Keratinocyte (primary cell): ENCODE measurements at regions not wholly inside any gene's neighbourhood (a gene's known extent, or its start where the extent isn't known, plus 50 kb on each side); places are given as distances from the start of the nearest gene placed in this dataset.

Source experiments
- DNase-seq: peaks from one replicate; pipeline ENCODE4 v3.0.0-alpha.2; 2011; ENCODE audit warnings: low read depth, missing footprints, low spot score
- FAIRE-seq: peaks from 2 replicates; lab custom pipeline; 2011; peaks lifted over from hg19 to GRCh38; lab: Jason Lieb, UNC
- H2AFZ ChIP-seq: 2 replicates; pipeline ENCODE4 v1.6.0; 2012; ENCODE audit warnings: low read length, control low read depth, inconsistent platforms; ENCODE audit not compliant: control insufficient read depth
- H3K27ac ChIP-seq: 2 replicates; pipeline ENCODE4 v1.5.1; 2011; ENCODE audit warnings: low read length; ENCODE audit not compliant: control insufficient read depth, insufficient read depth
- H3K27me3 ChIP-seq: 3 replicates; pipeline ENCODE4 v1.6.0; 2011; ENCODE audit warnings: low read length; ENCODE audit not compliant: control insufficient read depth, insufficient read depth; ENCODE audit errors: extremely low read depth
- H3K36me3 ChIP-seq, 2 experiments: 2 replicates in 1 of 2; 3 replicates in 1 of 2; pipeline ENCODE4 v1.5.1; 2011; ENCODE audit warnings: low read length in 2 of 2, mild to moderate bottlenecking in 1 of 2; ENCODE audit not compliant: control insufficient read depth in 2 of 2, insufficient read depth in 2 of 2; ENCODE audit errors: extremely low read depth in 1 of 2
- H3K4me1 ChIP-seq: 3 replicates; pipeline ENCODE4 v1.5.1; 2011; ENCODE audit warnings: low read length; ENCODE audit not compliant: control insufficient read depth, insufficient read depth; ENCODE audit errors: extremely low read depth
- H3K4me2 ChIP-seq: 3 replicates; pipeline ENCODE4 v1.6.0; 2011; ENCODE audit warnings: low read depth, low read length; ENCODE audit not compliant: control insufficient read depth, insufficient read depth; ENCODE audit errors: extremely low read depth
- H3K4me3 ChIP-seq, 3 experiments: fragments of 200-600 bp in 1 of 3; sonication (generic) in 1 of 3; 2 replicates in 2 of 3; 3 replicates in 1 of 3; pipeline ENCODE4 v1.5.1; 2011 to 2016; ENCODE audit warnings: low read length in 3 of 3, mild to moderate bottlenecking in 3 of 3, control low read depth in 2 of 3, inconsistent platforms in 1 of 3, low read depth in 1 of 3, mixed read lengths in 1 of 3, mixed run types in 1 of 3, moderate library complexity in 1 of 3; ENCODE audit not compliant: control insufficient read depth in 2 of 3, insufficient read depth in 2 of 3; ENCODE audit errors: extremely low read depth in 1 of 3
- H3K79me2 ChIP-seq: 2 replicates; pipeline ENCODE4 v1.6.0; 2012; ENCODE audit warnings: low read length; ENCODE audit not compliant: control insufficient read depth, insufficient read depth
- H3K9ac ChIP-seq: 3 replicates; pipeline ENCODE4 v1.6.0; 2011; ENCODE audit warnings: low read length; ENCODE audit not compliant: control insufficient read depth, insufficient read depth; ENCODE audit errors: extremely low read depth
- H3K9me1 ChIP-seq: 3 replicates; pipeline ENCODE4 v1.6.0; 2011; ENCODE audit warnings: low read length; ENCODE audit not compliant: control insufficient read depth, insufficient read depth; ENCODE audit errors: extremely low read depth
- H3K9me3 ChIP-seq: 2 replicates; pipeline ENCODE4 v1.5.1; 2012; ENCODE audit warnings: low read depth, low read length; ENCODE audit not compliant: control insufficient read depth
- H4K20me1 ChIP-seq: 3 replicates; pipeline ENCODE4 v1.6.0; 2011; ENCODE audit warnings: low read length; ENCODE audit not compliant: control insufficient read depth, insufficient read depth; ENCODE audit errors: extremely low read depth
- EZH2 ChIP-seq: IDR thresholded peaks from one replicate; pipeline ENCODE4 v1.6.1; 2012; ENCODE audit warnings: inconsistent platforms, mild to moderate bottlenecking, low read length, moderate library complexity
- dilution Hi-C: fragments of 300-500 bp; cut with MboI; formaldehyde crosslinking; loops from one replicate; pipeline ENCODE4 v1.7.0; 2020; ENCODE audit warnings: low sequenced_read_pairs; ENCODE audit not compliant: extremely low pct_ligation_motif_present
- TF ChIP-seq, protein P1 (sequence below), 3 experiments: IDR thresholded peaks in 1 of 3; conservative IDR thresholded peaks in 1 of 3; optimal IDR thresholded peaks in 1 of 3; 2 replicates in 2 of 3; 3 replicates in 1 of 3; pipeline versions ENCODE3 to v1.5.1; 2011; ENCODE audit warnings: low read length in 3 of 3, mild to moderate bottlenecking in 3 of 3, moderate library complexity in 2 of 3, control low read depth in 1 of 3, inconsistent platforms in 1 of 3; ENCODE audit not compliant: insufficient read depth in 2 of 3; ENCODE audit errors: extremely low read depth in 1 of 3

DNA sequence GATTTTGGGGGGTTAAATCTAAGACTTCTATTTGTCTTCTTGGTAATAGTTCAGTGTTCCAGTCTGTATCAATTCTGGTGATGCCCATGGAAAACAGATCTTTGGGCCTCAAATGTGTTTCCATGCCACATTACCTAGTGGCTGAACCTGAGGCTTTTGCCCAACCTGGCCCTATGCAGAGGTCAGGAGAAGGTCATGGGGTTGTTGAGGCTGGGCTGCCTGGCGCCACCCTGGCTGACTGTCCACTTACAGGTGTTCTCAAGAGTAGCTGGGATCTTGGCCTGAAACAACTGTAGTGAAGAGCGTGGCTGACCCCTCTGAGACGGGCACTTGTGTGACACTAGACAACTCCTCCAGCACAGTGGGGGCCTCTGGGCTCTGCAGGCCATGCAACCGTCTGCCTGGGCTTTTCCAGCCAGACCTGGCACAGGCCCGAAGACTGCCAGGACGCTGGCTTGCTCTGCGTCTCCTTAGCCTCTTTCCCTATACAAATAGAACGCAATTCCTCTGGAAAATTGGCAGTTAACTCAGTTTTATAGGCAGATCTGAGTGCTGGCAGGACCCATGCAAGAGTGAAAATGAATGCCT, 127.8 kb downstream of the TRIM43 start:
- no peak overlapping the region for H3K9ac ChIP-seq
- dilution Hi-C loops = no loop called here
- no peak overlapping the region for H3K4me2 ChIP-seq
- H3K4me1 ChIP-seq = no peaks in the 10 kb centered on the region
- DNase-seq (no peak), FAIRE-seq (no peak)
- no peak overlapping the region for H2AFZ ChIP-seq
- no peaks in the 10 kb centered on the region for H4K20me1 ChIP-seq
- no peaks in the 10 kb centered on the region for H3K27me3 ChIP-seq
- no peaks in the 10 kb centered on the region for H3K36me3 ChIP-seq
- no peaks in the 10 kb centered on the region for H3K9me1 ChIP-seq
- H3K79me2 ChIP-seq = no peaks in the 10 kb centered on the region
- no peak overlapping the region for H3K27ac ChIP-seq
- no peak for TF ChIP-seq EZH2
- TF ChIP-seq, protein P1, sequence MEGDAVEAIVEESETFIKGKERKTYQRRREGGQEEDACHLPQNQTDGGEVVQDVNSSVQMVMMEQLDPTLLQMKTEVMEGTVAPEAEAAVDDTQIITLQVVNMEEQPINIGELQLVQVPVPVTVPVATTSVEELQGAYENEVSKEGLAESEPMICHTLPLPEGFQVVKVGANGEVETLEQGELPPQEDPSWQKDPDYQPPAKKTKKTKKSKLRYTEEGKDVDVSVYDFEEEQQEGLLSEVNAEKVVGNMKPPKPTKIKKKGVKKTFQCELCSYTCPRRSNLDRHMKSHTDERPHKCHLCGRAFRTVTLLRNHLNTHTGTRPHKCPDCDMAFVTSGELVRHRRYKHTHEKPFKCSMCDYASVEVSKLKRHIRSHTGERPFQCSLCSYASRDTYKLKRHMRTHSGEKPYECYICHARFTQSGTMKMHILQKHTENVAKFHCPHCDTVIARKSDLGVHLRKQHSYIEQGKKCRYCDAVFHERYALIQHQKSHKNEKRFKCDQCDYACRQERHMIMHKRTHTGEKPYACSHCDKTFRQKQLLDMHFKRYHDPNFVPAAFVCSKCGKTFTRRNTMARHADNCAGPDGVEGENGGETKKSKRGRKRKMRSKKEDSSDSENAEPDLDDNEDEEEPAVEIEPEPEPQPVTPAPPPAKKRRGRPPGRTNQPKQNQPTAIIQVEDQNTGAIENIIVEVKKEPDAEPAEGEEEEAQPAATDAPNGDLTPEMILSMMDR (optimal IDR thresholded peaks at IDR 0.05 in 1 of 3, IDR thresholded peaks at IDR 0.05 in 1 of 3, conservative IDR thresholded peaks at IDR 0.05 in 1 of 3; ENCODE audit: extremely low read depth in 1 of 3, insufficient read depth in 2 of 3, low read length in 3 of 3) = no peak
- no peaks in the 10 kb centered on the region for H3K9me3 ChIP-seq
- no peak overlapping the region for H3K4me3 ChIP-seq

DNA sequence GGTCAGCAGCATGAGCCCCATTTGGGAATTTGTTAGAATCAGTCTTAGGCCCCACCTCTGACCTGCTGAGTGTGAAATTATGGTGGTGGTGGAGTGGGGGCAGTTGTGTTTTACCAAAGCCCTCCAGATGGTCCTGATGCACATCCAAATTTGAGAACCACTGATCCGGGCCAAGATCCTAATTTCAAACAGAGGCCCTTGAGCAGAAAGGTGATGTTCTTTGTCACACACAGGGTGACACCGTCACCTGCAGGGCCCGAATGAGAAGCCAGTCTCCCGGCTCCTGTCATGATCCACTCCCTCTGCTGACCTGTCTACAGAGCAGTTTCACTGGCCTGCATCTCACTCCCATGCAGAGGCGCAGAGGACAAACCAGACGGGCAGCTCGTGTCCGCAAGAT, 129.9 kb downstream of the TRIM43 start:
- FAIRE-seq = no peak
- no peaks in the 10 kb centered on the region for H3K9me1 ChIP-seq
- H3K4me2 ChIP-seq = no peak overlapping the region
- no peaks in the 10 kb centered on the region for H3K9me3 ChIP-seq
- H3K79me2 ChIP-seq = no peaks in the 10 kb centered on the region
- H3K4me1 ChIP-seq = no peaks in the 10 kb centered on the region
- no peak overlapping the region for H2AFZ ChIP-seq
- H3K27me3 ChIP-seq = no peaks in the 10 kb centered on the region
- H3K36me3 ChIP-seq = no peaks in the 10 kb centered on the region
- no peaks in the 10 kb centered on the region for H4K20me1 ChIP-seq
- no peak for TF ChIP-seq EZH2
- TF ChIP-seq, protein P1 (optimal IDR thresholded peaks at IDR 0.05 in 1 of 3, IDR thresholded peaks at IDR 0.05 in 1 of 3, conservative IDR thresholded peaks at IDR 0.05 in 1 of 3; ENCODE audit: extremely low read depth in 1 of 3, insufficient read depth in 2 of 3, low read length in 3 of 3) = no peak
- no peak overlapping the region for H3K4me3 ChIP-seq
- dilution Hi-C loops = no loop called here
- H3K27ac ChIP-seq = no peak overlapping the region
- H3K9ac ChIP-seq = no peak overlapping the region
- DNase-seq = no peak
